DND-41 (cell line): ENCODE measurements at regions not wholly inside any gene's neighbourhood (a gene's known extent, or its start where the extent isn't known, plus 50 kb on each side); places are given as distances from the start of the nearest gene placed in this dataset.

Source experiments
- ATAC-seq: fragments of 200-7000 bp; cut with Tn5 transposase; 3 replicates; pipeline ENCODE4 v1.9.1; 2021; ENCODE audit warnings: low read depth; ENCODE audit not compliant: insufficient read depth
- DNase-seq: peaks from one replicate; pipeline ENCODE4 v3.0.0-alpha.2; 2020
- H2AFZ ChIP-seq: 2 replicates; pipeline ENCODE4 v1.6.0; 2012; ENCODE audit warnings: low read depth, low read length
- H3K27ac ChIP-seq: 2 replicates; pipeline ENCODE4 v1.5.1; 2012; ENCODE audit warnings: low read length, inconsistent platforms
- H3K27me3 ChIP-seq: fragments of 200-600 bp; sonication (generic); 2 replicates; pipeline ENCODE4 v1.6.0; 2012; ENCODE audit warnings: low read length, mild to moderate bottlenecking, inconsistent platforms; ENCODE audit not compliant: insufficient read depth, poor library complexity
- H3K36me3 ChIP-seq: 2 replicates; pipeline ENCODE4 v1.5.1; 2012; ENCODE audit warnings: low read length, inconsistent platforms; ENCODE audit not compliant: insufficient read depth
- H3K4me1 ChIP-seq: 2 replicates; pipeline ENCODE4 v1.5.1; 2012; ENCODE audit warnings: mild to moderate bottlenecking, low read length; ENCODE audit not compliant: insufficient read depth
- H3K4me2 ChIP-seq: 2 replicates; pipeline ENCODE4 v1.6.0; 2012; ENCODE audit warnings: mild to moderate bottlenecking, moderate library complexity, low read length, inconsistent platforms; ENCODE audit not compliant: insufficient read depth
- H3K4me3 ChIP-seq, 2 experiments: fragments of 200-600 bp in 1 of 2; shearing (Covaris generic) in 1 of 2; 2 replicates each; pipeline ENCODE4 v1.5.1; 2012 to 2016; ENCODE audit warnings: inconsistent platforms in 2 of 2, low read length in 2 of 2, mild to moderate bottlenecking in 2 of 2, low read depth in 1 of 2, moderate library complexity in 1 of 2
- H3K79me2 ChIP-seq: 2 replicates; pipeline ENCODE4 v1.6.0; 2012; ENCODE audit warnings: low read length, inconsistent platforms; ENCODE audit not compliant: insufficient read depth
- H3K9ac ChIP-seq: 2 replicates; pipeline ENCODE4 v1.6.0; 2012; ENCODE audit warnings: low read depth, mild to moderate bottlenecking, inconsistent platforms, low read length, moderate library complexity
- H3K9me3 ChIP-seq: 2 replicates; pipeline ENCODE4 v1.5.1; 2012; ENCODE audit warnings: low read length, moderate library complexity, mild to moderate bottlenecking, inconsistent platforms; ENCODE audit not compliant: insufficient read depth, severe bottlenecking
- H4K20me1 ChIP-seq: 2 replicates; pipeline ENCODE4 v1.6.0; 2012; ENCODE audit warnings: low read length; ENCODE audit not compliant: insufficient read depth
- EZH2 ChIP-seq: IDR thresholded peaks from 3 replicates; pipeline ENCODE4 v1.6.1; 2012; ENCODE audit warnings: borderline replicate concordance, low read depth, mild to moderate bottlenecking, moderate library complexity, low read length, inconsistent platforms; ENCODE audit not compliant: severe bottlenecking
- TF ChIP-seq, protein P1 (sequence below): IDR thresholded peaks from 2 replicates; pipeline ENCODE4 v1.5.1; 2012; ENCODE audit warnings: borderline replicate concordance, low read length, moderate library complexity, mild to moderate bottlenecking; ENCODE audit not compliant: poor library complexity, severe bottlenecking; ENCODE audit errors: extremely low read depth

DNA sequence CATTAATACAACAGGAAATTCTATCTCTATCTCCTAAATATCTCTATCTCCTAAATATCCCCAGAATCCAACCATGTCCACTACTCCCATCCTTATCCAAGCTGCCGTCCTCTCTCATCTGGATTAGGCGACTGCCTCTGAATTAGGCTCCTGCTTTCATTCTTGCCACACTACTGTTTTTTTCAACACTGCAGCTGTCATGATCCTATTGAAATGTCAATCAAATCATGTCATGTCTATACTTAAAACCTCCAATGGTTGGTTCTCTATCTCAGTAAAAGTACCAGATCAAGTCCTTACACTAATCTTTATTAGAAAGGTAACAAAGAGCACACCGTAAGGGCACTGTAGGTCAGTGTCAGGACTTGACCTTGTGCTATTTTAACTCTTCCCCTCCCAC is 82.0 kb upstream of the NFIA start:
- TF ChIP-seq EZH2 = no peak
- TF ChIP-seq, protein P1, sequence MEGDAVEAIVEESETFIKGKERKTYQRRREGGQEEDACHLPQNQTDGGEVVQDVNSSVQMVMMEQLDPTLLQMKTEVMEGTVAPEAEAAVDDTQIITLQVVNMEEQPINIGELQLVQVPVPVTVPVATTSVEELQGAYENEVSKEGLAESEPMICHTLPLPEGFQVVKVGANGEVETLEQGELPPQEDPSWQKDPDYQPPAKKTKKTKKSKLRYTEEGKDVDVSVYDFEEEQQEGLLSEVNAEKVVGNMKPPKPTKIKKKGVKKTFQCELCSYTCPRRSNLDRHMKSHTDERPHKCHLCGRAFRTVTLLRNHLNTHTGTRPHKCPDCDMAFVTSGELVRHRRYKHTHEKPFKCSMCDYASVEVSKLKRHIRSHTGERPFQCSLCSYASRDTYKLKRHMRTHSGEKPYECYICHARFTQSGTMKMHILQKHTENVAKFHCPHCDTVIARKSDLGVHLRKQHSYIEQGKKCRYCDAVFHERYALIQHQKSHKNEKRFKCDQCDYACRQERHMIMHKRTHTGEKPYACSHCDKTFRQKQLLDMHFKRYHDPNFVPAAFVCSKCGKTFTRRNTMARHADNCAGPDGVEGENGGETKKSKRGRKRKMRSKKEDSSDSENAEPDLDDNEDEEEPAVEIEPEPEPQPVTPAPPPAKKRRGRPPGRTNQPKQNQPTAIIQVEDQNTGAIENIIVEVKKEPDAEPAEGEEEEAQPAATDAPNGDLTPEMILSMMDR = no peak
- H3K4me1 ChIP-seq = no peaks in the 10 kb centered on the region
- no peak for ATAC-seq
- no peak overlapping the region for H3K4me3 ChIP-seq
- no peaks in the 10 kb centered on the region for H4K20me1 ChIP-seq
- no peak overlapping the region for H3K27ac ChIP-seq
- no peaks in the 10 kb centered on the region for H3K27me3 ChIP-seq
- no peaks in the 10 kb centered on the region for H3K9me3 ChIP-seq
- no peak overlapping the region for H3K4me2 ChIP-seq
- H3K36me3 ChIP-seq = no peaks in the 10 kb centered on the region
- H3K9ac ChIP-seq = no peak overlapping the region
- DNase-seq = no peak
- no peaks in the 10 kb centered on the region for H3K79me2 ChIP-seq
- no peak overlapping the region for H2AFZ ChIP-seq

DNA sequence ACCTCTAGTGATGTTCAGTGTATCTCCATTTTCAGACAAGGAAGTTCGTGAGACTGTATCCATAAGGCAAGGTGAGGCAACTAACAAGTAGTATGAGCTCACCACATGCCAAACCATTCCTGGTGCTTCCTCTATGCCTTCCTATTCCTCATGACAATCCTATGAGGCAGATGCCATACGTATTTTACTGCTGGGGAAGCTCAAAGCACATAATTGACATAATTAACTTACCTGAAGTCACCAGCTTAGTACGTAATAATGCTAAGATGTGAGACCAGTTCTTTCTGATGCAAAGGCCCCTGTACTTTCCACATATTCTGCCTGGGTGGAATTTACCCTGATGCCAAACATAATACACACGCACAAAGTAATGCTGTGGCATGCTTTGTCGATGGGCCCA is 83.6 kb upstream of the NFIA start:
- Histone ChIP-seq H3K4me2 (no peak overlapping the region), H4K20me1 (no peaks in the 10 kb centered on the region), H2AFZ (no peak overlapping the region), H3K27me3 (no peaks in the 10 kb centered on the region), H3K4me1 (no peaks in the 10 kb centered on the region), H3K9me3 (no peaks in the 10 kb centered on the region), H3K27ac (no peak overlapping the region), H3K9ac (no peak overlapping the region), H3K36me3 (no peaks in the 10 kb centered on the region), H3K79me2 (no peaks in the 10 kb centered on the region), H3K4me3 (no peak overlapping the region)
- TF ChIP-seq, protein P1 = no peak
- no peak for TF ChIP-seq EZH2
- no peak for ATAC-seq
- DNase-seq = no peak

DNA sequence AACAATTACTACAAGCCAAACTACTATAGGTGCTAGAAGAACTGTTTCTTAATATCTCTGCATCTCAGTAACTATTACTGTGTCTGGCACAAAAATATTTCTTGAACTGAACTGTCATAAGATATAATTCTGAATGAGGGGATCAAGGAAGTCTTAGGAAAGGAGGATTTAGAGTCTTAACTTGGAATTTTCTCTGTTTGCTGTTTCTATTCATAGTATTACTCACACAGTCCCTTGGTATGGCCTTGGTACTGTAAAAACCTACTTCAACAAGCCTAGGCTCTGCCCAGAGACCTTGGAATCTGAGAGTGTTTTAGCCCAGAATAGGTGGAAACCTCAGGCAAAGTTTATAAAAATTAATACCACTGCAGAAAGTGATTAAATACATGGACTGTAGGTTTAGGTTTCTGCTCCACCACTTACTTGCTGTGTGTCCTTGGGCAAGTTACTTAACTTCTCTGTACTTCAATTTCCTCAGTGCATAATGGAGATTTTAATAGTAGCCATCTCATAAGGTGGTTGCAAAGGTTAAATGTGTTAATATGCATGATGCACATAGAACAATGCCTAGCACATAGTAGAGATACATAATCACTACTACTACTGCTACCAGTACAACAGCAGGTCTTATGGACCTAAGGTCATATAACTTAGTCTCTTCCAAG is 87.4 kb upstream of the NFIA start:
- Histone ChIP-seq H2AFZ (no peak overlapping the region), H3K4me1 (no peaks in the 10 kb centered on the region), H3K4me3 (no peak overlapping the region), H3K27me3 (no peaks in the 10 kb centered on the region), H3K36me3 (no peaks in the 10 kb centered on the region), H3K9ac (no peak overlapping the region), H3K4me2 (no peak overlapping the region), H4K20me1 (no peaks in the 10 kb centered on the region), H3K27ac (no peak overlapping the region), H3K9me3 (no peaks in the 10 kb centered on the region), H3K79me2 (no peaks in the 10 kb centered on the region)
- DNase-seq = no peak
- TF ChIP-seq, protein P1 = no peak
- TF ChIP-seq EZH2 = no peak
- no peak for ATAC-seq
